Left forelimb (tissue), 1 donor: ENCODE measurements at regions not wholly inside any gene's neighbourhood (a gene's known extent, or its start where the extent isn't known, plus 50 kb on each side); places are given as distances from the start of the nearest gene placed in this dataset.
"Not testable (repeated sequence)": the region's sequence is repeated elsewhere in the genome, so short reads cannot be mapped to it uniquely, and the experiment has no call there.

Source experiments
- DNase-seq: peaks from one replicate; pipeline ENCODE4 v3.0.0-alpha.2; 2018; ENCODE audit warnings: low spot score

GRCh38 chr17:54712798-54713197, 187.9 kb upstream of the TOM1L1 start:
- not testable (repeated sequence) for DNase-seq

- DNase-seq = no peak
Observed at GRCh38 chr17:54718286-54718685, 182.4 kb upstream of the TOM1L1 start.

GRCh38 chr17:54727624-54728023, 173.0 kb upstream of the TOM1L1 start:
- DNase-seq = no peak

GRCh38 chr17:54736573-54736972, 164.1 kb upstream of the TOM1L1 start:
- no peak for DNase-seq

- DNase-seq = no peak
Observed at GRCh38 chr17:54738496-54738895, 162.2 kb upstream of the TOM1L1 start.

- DNase-seq = no peak
Observed at GRCh38 chr17:54744750-54745149, 155.9 kb upstream of the TOM1L1 start.

GRCh38 chr17:54745239-54745638, 155.4 kb upstream of the TOM1L1 start:
- DNase-seq = no peak

GRCh38 chr17:54745862-54746261, 154.8 kb upstream of the TOM1L1 start:
- DNase-seq = no peak

- DNase-seq = no peak
Observed at GRCh38 chr17:54749157-54749556, 151.5 kb upstream of the TOM1L1 start.

- DNase-seq = no peak
Observed at GRCh38 chr17:54754560-54754959, 146.1 kb upstream of the TOM1L1 start.

GRCh38 chr17:54760836-54761235, 139.8 kb upstream of the TOM1L1 start:
- no peak for DNase-seq

- DNase-seq = no peak
Observed at GRCh38 chr17:54770836-54771235, 129.8 kb upstream of the TOM1L1 start.

GRCh38 chr17:54771409-54771915, 129.2 kb upstream of the TOM1L1 start:
- no peak for DNase-seq

- no peak for DNase-seq
Observed at GRCh38 chr17:54780238-54780637, 120.4 kb upstream of the TOM1L1 start.

- DNase-seq = no peak
Observed at GRCh38 chr17:54781389-54781788, 119.3 kb upstream of the TOM1L1 start.

GRCh38 chr17:54784305-54784704, 116.3 kb upstream of the TOM1L1 start:
- DNase-seq = no peak

GRCh38 chr17:54785643-54786268, 114.9 kb upstream of the TOM1L1 start:
- no peak for DNase-seq

- DNase-seq = no peak
Observed at GRCh38 chr17:54789101-54789880, 111.4 kb upstream of the TOM1L1 start.

- no peak for DNase-seq
Observed at GRCh38 chr17:54793271-54793670, 107.4 kb upstream of the TOM1L1 start.

- DNase-seq = no peak
Observed at GRCh38 chr17:54795046-54795445, 105.6 kb upstream of the TOM1L1 start.

GRCh38 chr17:54807331-54807730, 93.3 kb upstream of the TOM1L1 start:
- DNase-seq = no peak

GRCh38 chr17:54813896-54814295, 86.8 kb upstream of the TOM1L1 start:
- no peak for DNase-seq

GRCh38 chr17:54814371-54814770, 86.3 kb upstream of the TOM1L1 start:
- DNase-seq = no peak

- DNase-seq = no peak
Observed at GRCh38 chr17:54834086-54834485, 66.6 kb upstream of the TOM1L1 start.
